ENCODE measurements at regions not wholly inside any gene's neighbourhood (a gene's known extent, or its start where the extent isn't known, plus 50 kb on each side); places are given as distances from the start of the nearest gene placed in this dataset.

- intact Hi-C loops (cut with DNase I), result no loop called here
- no peak overlapping the region for H3K27ac ChIP-seq
- WGBS, 2 donors, result 79 to 86% methylated on average over 9 of the region's 9 CpGs
- no peak overlapping the region for H3K4me3 ChIP-seq
- H3K27me3 ChIP-seq, result no peaks in the 10 kb centered on the region
- no peak for DNase-seq
- ATAC-seq, result no peak
- no peak for TF ChIP-seq POLR2A (IDR thresholded peaks at IDR 0.05)
- TF ChIP-seq CTCF (IDR thresholded peaks at IDR 0.05), result no peak
- no peaks in the 10 kb centered on the region for H3K36me3 ChIP-seq (replicated peaks in 1 of 2; ENCODE audit: insufficient read depth in 1 of 2, low read depth in 2 of 2)
- H3K4me1 ChIP-seq, result no peaks in the 10 kb centered on the region
- no peaks in the 10 kb centered on the region for H3K9me3 ChIP-seq
Measured at GRCh38 chr13:73599232-73600128, 534.7 kb downstream of the KLF12 start.

- Histone ChIP-seq H3K36me3 (replicated peaks in 1 of 2; ENCODE audit: insufficient read depth in 1 of 2, low read depth in 2 of 2) (no peaks in the 10 kb centered on the region), H3K4me3 (no peak overlapping the region), H3K4me1 (no peaks in the 10 kb centered on the region), H3K27ac (no peak overlapping the region), H3K9me3 (no peaks in the 10 kb centered on the region), H3K27me3 (no peaks in the 10 kb centered on the region)
- TF ChIP-seq POLR2A (IDR thresholded peaks at IDR 0.05), result no peak
- TF ChIP-seq CTCF (IDR thresholded peaks at IDR 0.05), result no peak
- DNase-seq, result no peak
- no peak for ATAC-seq
- intact Hi-C loops (cut with DNase I), result no loop called here
- WGBS, 2 donors, result 53 to 54% methylated on average over 3 of the region's 3 CpGs
Measured at GRCh38 chr13:73598020-73598712, 536.0 kb downstream of the KLF12 start.

DNA sequence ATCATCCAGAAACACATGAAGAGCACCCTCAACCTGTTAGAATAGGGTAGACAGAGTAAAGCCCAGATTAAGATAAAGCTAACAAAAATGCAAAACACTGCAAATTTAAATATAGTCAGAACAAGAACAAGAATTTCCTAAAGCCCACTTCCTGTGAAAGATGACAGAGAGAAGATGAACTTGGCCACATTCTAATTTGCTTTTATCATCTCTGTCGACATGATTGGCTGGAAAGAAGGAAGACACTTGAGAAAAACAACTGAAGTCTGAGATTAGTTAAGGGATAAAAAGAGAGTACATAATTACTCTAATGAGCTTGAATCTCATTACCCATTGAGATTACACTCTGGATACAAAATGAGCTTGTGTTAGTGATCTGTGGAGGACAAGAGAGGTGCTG lies 537.6 kb downstream of the KLF5 start:
- no peak for TF ChIP-seq CTCF (IDR thresholded peaks at IDR 0.05)
- TF ChIP-seq POLR2A (IDR thresholded peaks at IDR 0.05), result no peak
- 75 to 91% methylated on average over 1 of the region's 1 CpG for WGBS, 2 donors
- H3K27ac ChIP-seq, result no peak overlapping the region
- H3K4me3 ChIP-seq, result no peak overlapping the region
- DNase-seq (no peak), ATAC-seq (no peak)
- H3K36me3 ChIP-seq (replicated peaks in 1 of 2; ENCODE audit: insufficient read depth in 1 of 2, low read depth in 2 of 2), result no peaks in the 10 kb centered on the region
- intact Hi-C loops (cut with DNase I), result no loop called here
- no peaks in the 10 kb centered on the region for H3K27me3 ChIP-seq
- H3K4me1 ChIP-seq, result no peaks in the 10 kb centered on the region
- no peaks in the 10 kb centered on the region for H3K9me3 ChIP-seq

DNA sequence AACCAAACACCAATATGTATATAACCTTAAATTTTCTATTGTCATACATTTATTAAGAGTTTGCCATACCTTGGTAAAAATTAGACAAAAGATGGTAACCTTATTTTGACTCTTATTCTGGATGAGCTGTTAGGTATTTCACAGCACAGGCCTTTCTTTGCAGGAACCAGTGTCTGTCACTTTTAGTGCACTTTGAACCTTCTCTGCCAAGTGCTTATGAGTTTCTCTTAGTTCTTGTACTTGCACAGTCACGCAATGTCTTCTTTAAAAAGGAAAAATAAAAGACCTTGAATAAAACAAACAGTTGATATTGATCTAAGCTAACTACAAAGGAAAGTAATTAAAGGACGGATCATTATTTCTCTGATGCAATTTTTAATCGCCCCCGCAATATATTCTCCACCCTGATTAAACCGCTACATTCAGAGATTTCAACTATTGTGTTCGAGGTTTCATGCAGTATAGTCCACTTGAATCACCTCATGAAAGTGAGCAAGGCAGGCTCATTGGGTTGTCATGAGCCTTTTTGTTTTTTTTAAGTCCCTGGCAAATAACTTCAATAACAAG lies 534.5 kb downstream of the KLF5 start:
- no peak for ATAC-seq
- H3K4me1 ChIP-seq, result no peaks in the 10 kb centered on the region
- WGBS, 2 donors, result 53 to 61% methylated on average over 6 of the region's 6 CpGs
- H3K27me3 ChIP-seq, result no peaks in the 10 kb centered on the region
- H3K27ac ChIP-seq, result no peak overlapping the region
- H3K36me3 ChIP-seq (replicated peaks in 1 of 2; ENCODE audit: insufficient read depth in 1 of 2, low read depth in 2 of 2), result no peaks in the 10 kb centered on the region
- no peak for TF ChIP-seq POLR2A (IDR thresholded peaks at IDR 0.05)
- no peak for TF ChIP-seq CTCF (IDR thresholded peaks at IDR 0.05)
- intact Hi-C loops (cut with DNase I), result no loop called here
- no peak overlapping the region for H3K4me3 ChIP-seq
- no peaks in the 10 kb centered on the region for H3K9me3 ChIP-seq
- DNase-seq, result no peak

All from body of pancreas (tissue), 4 donors.